SK-N-SH treated with all-trans-retinoic acid at 6 μM for 48 hours (cell line): ENCODE measurements at regions not wholly inside any gene's neighbourhood (a gene's known extent, or its start where the extent isn't known, plus 50 kb on each side); places are given as distances from the start of the nearest gene placed in this dataset.

ENCODE experiments used
- ESRRG ChIP-seq: fragments of 250-450 bp; sonication (Bioruptor Pico); IDR thresholded peaks from 2 replicates; pipeline ENCODE4 v1.6.1; 2021; ENCODE audit warnings: mild to moderate bottlenecking
- GLIS3 ChIP-seq: fragments of 250-450 bp; sonication (Bioruptor Pico); IDR thresholded peaks from 2 replicates; pipeline ENCODE4 v1.5.0; 2020; ENCODE audit warnings: mild to moderate bottlenecking, moderate library complexity
- OSR1 ChIP-seq: fragments of 250-450 bp; sonication (Bioruptor Pico); IDR thresholded peaks from 2 replicates; pipeline ENCODE4 v1.8.0; 2022; ENCODE audit warnings: moderate library complexity, mild to moderate bottlenecking, inconsistent platforms
- PATZ1 ChIP-seq: fragments of 250-450 bp; sonication (Bioruptor Pico); IDR thresholded peaks from 2 replicates; pipeline ENCODE4 v1.8.0; 2020; ENCODE audit warnings: mild to moderate bottlenecking, moderate library complexity, borderline replicate concordance
- POU6F1 ChIP-seq: fragments of 250-450 bp; sonication (Bioruptor Pico); IDR thresholded peaks from 2 replicates; pipeline ENCODE4 v1.8.0; 2021; ENCODE audit warnings: low read depth, mild to moderate bottlenecking, moderate library complexity, borderline replicate concordance
- ZFP3 ChIP-seq: fragments of 250-450 bp; sonication (Bioruptor Pico); IDR thresholded peaks from 2 replicates; pipeline ENCODE4 v1.5.0; 2020; ENCODE audit warnings: mild to moderate bottlenecking, moderate library complexity
- ZFP30 ChIP-seq: fragments of 450-650 bp; formaldehyde crosslinking; IDR thresholded peaks from 2 replicates; pipeline ENCODE4 v1.5.0; 2022; ENCODE audit warnings: mild to moderate bottlenecking, moderate library complexity

- TF ChIP-seq ZFP30 (CRISPR knock-in tag) (no peak), ESRRG (no peak), ZFP3 (CRISPR knock-in tag) (no peak), POU6F1 (CRISPR knock-in tag) (no peak), GLIS3 (CRISPR knock-in tag) (no peak), OSR1 (CRISPR knock-in tag) (no peak), PATZ1 (no peak)
Observed at GRCh38 chr4:155545456-155545855, 121.2 kb upstream of the GUCY1A1 start.
